ENCODE measurements at regions not wholly inside any gene's neighbourhood (a gene's known extent, or its start where the extent isn't known, plus 50 kb on each side); places are given as distances from the start of the nearest gene placed in this dataset.

- TF ChIP-seq CTCF (IDR thresholded peaks at IDR 0.05; ENCODE audit: insufficient read depth, low read length, poor library complexity, severe bottlenecking) (no peak), EZH2phosphoT487 (conservative IDR thresholded peaks at IDR 0.05; ENCODE audit: low read length) (no peak)
Measured at GRCh38 chr17:13410874-13411273, 190.9 kb downstream of the HS3ST3A1 start.

All from SU-DHL-6 (cell line).